Esophagus (tissue), 2 donors: ENCODE measurements at regions not wholly inside any gene's neighbourhood (a gene's known extent, or its start where the extent isn't known, plus 50 kb on each side); places are given as distances from the start of the nearest gene placed in this dataset.

Experiments
- H3K27ac ChIP-seq, 2 donors: one replicate each; pipeline ENCODE4 v1.5.1; 2013; ENCODE audit warnings: low read depth in 2 of 2, mild to moderate bottlenecking in 2 of 2, inconsistent platforms in 1 of 2, low read length in 1 of 2, moderate library complexity in 1 of 2
- H3K27me3 ChIP-seq, 2 donors: one replicate each; pipeline ENCODE4 v1.6.1; 2013; ENCODE audit warnings: low read length in 2 of 2, control low read depth in 1 of 2, mild to moderate bottlenecking in 1 of 2; ENCODE audit not compliant: insufficient read depth in 2 of 2, control insufficient read depth in 1 of 2
- H3K36me3 ChIP-seq, 2 donors: one replicate each; pipeline ENCODE4 v1.6.1; 2013; ENCODE audit warnings: low read length in 1 of 2; ENCODE audit not compliant: control insufficient read depth in 2 of 2, insufficient read depth in 2 of 2
- H3K4me1 ChIP-seq, 2 donors: one replicate each; pipeline ENCODE4 v1.6.1; 2013; ENCODE audit warnings: low read length in 1 of 2; ENCODE audit not compliant: control insufficient read depth in 2 of 2, insufficient read depth in 2 of 2
- H3K4me3 ChIP-seq, 2 donors: one replicate each; pipeline ENCODE4 v1.5.1; 2013; ENCODE audit warnings: low read length in 2 of 2, mild to moderate bottlenecking in 2 of 2, low read depth in 1 of 2, moderate library complexity in 1 of 2
- H3K9me3 ChIP-seq, 2 donors: one replicate each; pipeline ENCODE4 v1.6.1; 2013; ENCODE audit warnings: mild to moderate bottlenecking in 2 of 2, low read depth in 1 of 2, low read length in 1 of 2, moderate library complexity in 1 of 2; ENCODE audit not compliant: control insufficient read depth in 2 of 2, insufficient read depth in 1 of 2
- WGBS, 2 donors: extraction: QIAGEN DNeasy Blood & Tissue Kit; methylation state at CpG; one replicate each; pipeline ENCODE4 v1.1.7; 2013; 5-methylcytosine and 5-hydroxymethylcytosine counted together
- donor health status: healthy with polysubstance abuse.
- donor health status: Bipolar disorder and iron deficiency.

DNA sequence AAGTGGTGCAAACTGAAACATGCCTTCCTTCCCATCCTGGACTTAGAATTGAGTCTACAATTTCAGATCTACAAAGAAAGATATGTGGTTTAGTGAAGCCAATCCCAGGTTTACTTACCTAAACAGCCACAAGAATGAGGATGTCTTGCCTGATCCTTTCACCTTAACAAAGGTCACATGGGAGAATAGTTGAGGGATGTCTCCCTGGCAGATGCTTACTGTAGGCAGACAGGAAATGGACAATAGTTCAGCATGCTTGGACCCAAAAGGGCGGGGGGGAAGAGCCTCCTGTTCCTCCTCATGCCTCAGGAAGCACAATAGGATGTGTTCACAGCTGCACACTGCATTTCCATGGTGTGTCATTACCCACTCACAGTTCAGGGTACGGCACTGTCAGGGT, 492.7 kb upstream of the USP24 start:
- Histone ChIP-seq H3K27me3 (no peaks in the 10 kb centered on the region), H3K4me3 (no peak overlapping the region), H3K4me1 (no peaks in the 10 kb centered on the region), H3K27ac (no peak overlapping the region), H3K36me3 (no peaks in the 10 kb centered on the region), H3K9me3 (no peaks in the 10 kb centered on the region)
- 80 to 83% methylated on average over 2 of the region's 2 CpGs for WGBS, 2 donors

DNA sequence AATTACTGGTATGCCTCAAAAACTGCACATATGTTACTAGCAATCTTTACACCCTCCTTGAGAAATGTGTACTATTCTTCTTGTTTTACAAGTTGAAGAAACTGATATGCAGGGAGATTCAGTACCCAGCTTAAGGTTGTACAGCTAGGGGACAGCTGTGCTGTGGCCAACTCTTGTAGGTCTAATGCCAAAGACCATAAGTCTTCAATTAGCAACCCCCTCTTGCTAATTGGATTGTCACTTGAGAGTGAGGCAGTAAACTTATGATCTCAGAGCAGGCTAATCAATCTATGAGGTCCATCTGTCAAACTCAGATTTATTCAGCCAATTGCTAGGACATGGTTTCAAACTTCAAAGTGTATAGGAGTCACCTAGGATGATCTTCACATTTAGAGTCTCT, 492.0 kb upstream of the USP24 start:
- H3K4me3 ChIP-seq, result no peak overlapping the region
- H3K36me3 ChIP-seq, result no peaks in the 10 kb centered on the region
- H3K27me3 ChIP-seq, result no peaks in the 10 kb centered on the region
- H3K4me1 ChIP-seq, result no peaks in the 10 kb centered on the region
- no peak overlapping the region for H3K27ac ChIP-seq
- H3K9me3 ChIP-seq, result no peaks in the 10 kb centered on the region

DNA sequence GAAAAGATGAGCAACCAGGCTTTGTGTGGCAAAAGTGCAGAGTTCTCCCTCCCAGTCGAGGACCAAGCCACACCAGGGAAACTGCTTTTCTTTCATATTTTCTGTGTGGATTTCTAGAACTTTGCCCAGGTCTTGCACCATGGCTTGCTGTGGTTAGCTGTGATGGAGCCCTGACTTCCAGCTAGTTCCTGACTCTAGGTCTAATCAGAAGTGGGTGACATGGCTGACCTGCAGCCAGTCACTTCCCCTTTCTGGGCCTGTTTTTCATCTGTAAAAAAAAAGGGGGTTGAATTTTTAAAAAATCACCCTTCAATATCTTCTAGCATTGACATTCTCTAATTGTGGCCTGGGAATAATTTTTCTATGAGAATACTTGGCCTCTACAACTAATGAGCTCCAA, 491.2 kb upstream of the USP24 start:
- no peak overlapping the region for H3K4me3 ChIP-seq
- H3K27me3 ChIP-seq, result no peaks in the 10 kb centered on the region
- no peaks in the 10 kb centered on the region for H3K4me1 ChIP-seq
- H3K36me3 ChIP-seq, result no peaks in the 10 kb centered on the region
- WGBS, 2 donors, result 79 to 83% methylated on average over 1 of the region's 1 CpG
- no peak overlapping the region for H3K27ac ChIP-seq
- H3K9me3 ChIP-seq, result no peaks in the 10 kb centered on the region

DNA sequence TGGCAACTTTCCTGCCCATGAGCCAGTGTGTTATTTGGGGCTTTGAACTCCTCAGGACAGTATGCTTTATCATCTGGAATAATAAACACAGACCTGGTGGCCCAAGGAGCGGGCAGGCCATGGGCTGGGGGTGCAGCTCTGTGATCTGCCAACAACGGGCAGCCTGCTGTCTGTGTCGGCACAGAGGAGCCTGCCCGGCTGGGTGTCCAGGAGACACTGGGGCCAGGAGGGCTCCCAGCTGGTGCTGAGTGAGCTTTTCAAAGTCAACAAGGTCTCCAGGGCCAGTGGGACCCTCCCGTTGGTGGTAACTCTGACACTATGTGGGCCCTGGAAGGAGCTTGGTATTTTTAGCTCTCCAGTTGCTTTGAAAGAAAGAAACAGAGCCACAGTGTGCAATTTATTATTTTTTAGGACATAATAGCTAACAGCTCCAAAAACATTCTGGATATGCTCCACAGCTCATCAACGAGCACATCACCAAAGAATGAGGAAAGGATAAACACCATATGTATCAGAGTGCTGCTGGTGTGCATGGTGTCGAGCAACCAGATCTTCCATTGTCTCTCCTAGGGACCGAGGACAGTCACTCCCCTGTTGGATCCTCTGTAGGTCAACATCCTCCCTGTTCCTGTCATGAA, 488.7 kb upstream of the USP24 start:
- Histone ChIP-seq H3K9me3 (no peaks in the 10 kb centered on the region), H3K27ac (peak overlapping the region in 1 of 2 donors; percentile 42), H3K4me1 (no peaks in the 10 kb centered on the region), H3K27me3 (no peaks in the 10 kb centered on the region), H3K36me3 (no peaks in the 10 kb centered on the region), H3K4me3 (no peak overlapping the region)
- WGBS, 2 donors, result 68 to 70% methylated on average over 8 of the region's 8 CpGs

DNA sequence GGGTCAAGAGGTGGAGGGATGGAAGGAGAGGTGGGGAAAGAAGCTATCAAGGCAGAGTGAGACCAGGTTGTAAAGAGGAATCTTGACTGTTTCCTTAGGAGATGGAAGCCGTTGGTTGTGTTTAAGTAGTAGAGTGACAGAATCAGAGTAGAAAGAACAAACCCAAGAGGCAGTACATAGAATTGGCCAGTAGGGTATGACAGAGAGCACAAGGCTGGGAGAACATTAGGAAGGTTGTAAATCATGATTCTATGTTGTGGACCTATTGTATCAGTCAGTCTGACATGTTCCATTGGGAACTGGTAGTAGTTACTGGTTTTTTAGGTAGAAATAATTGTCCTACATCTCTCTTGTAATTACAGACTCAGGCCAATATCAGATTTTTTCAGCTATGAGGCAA, 486.9 kb upstream of the USP24 start:
- 54 to 66% methylated on average over 1 of the region's 1 CpG for WGBS, 2 donors
- Histone ChIP-seq H3K36me3 (no peaks in the 10 kb centered on the region), H3K4me1 (no peaks in the 10 kb centered on the region), H3K27me3 (no peaks in the 10 kb centered on the region), H3K4me3 (no peak overlapping the region), H3K27ac (no peak overlapping the region), H3K9me3 (no peaks in the 10 kb centered on the region)

DNA sequence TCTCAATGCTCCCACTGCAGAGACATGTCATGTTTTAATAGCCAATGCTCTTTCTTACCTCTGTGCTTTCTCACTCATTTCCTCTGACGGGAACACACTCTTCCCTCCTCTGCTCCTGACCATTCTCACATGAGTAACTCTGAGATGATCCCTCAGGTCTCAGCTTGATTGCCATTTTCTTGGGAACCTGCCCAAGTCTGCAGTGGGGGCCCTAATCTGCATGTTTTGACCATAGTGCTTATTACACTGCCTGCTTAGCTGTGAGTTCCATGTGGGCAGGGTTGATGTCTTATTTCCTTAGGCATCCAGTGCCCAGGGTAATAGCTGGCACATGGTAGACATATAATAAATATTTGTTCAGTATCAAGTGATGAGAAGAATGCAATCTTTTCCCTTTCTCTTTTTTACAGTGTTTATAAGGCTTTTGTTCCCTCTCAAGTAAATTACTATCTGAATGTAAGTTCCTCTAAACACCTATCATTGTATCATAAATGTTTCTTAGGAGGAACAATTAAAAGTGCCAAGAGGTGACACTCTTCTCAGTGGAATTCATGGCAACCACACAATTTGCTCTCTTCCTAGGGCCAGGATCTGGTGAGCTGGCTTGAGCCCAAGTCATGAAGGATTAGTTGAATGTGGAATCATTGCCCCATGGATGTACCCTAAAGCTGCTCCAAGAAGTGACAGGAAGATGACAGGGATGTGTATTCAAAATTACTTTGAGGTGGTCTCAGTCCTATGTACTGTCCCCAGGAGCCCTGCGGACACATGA, 485.4 kb upstream of the USP24 start:
- H3K36me3 ChIP-seq, result no peaks in the 10 kb centered on the region
- H3K27ac ChIP-seq, result no peak overlapping the region
- H3K9me3 ChIP-seq, result no peaks in the 10 kb centered on the region
- H3K4me1 ChIP-seq, result no peaks in the 10 kb centered on the region
- H3K4me3 ChIP-seq, result no peak overlapping the region
- WGBS, 2 donors, result 47 to 73% methylated on average over 2 of the region's 2 CpGs
- H3K27me3 ChIP-seq, result no peaks in the 10 kb centered on the region

DNA sequence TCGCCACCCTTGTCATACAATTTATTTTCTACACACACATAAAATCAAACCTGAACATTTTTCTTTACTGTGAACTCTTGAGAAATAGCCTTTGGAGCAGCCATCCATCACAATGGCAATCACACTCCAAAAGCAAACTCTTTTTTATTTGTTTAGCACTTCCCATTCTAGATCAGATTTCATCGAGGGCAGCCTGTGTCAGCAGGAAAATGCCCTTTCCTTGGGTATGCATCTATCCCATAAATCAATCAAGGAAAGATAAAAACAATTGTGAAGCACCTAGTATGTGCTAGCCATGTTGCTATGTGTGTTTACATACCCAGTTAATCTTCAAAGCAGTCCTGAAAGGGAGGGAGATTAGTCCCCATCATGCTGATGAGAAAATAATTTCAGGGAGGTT, 484.1 kb upstream of the USP24 start:
- Histone ChIP-seq H3K27ac (no peak overlapping the region), H3K27me3 (no peaks in the 10 kb centered on the region), H3K4me1 (peaks cover 0 to 3% of the 10 kb centered on the region in 2 donors), H3K4me3 (no peak overlapping the region), H3K36me3 (no peaks in the 10 kb centered on the region), H3K9me3 (no peaks in the 10 kb centered on the region)
- WGBS, 2 donors, result 58 to 61% methylated on average over 2 of the region's 2 CpGs

DNA sequence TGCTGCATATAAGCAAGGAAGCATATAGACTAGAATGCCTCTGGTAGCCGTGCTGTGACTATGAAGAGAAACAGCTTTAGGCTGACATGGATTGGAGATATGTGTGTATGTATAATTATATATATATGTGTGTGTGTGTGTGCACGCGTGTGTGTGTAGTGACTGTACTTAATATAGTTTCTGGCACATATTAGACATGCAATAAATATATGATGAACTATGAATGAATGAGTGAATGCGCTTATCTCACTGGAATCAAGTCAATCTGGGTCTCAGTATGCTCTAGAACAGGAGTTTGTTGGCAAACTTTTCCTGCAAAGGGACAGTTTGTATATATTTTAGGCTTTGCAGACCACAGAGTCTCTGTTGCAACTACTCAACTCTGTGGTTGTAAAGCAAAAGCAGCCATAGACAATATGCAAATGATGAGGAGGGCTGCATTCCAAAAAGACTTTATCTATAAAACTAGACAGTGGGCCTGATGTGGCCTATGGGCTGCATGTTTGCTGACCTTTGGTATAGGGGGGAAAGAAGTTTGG, 482.9 kb upstream of the USP24 start:
- 71 to 93% methylated on average over 4 of the region's 4 CpGs for WGBS, 2 donors
- H3K9me3 ChIP-seq, result no peaks in the 10 kb centered on the region
- no peak overlapping the region for H3K27ac ChIP-seq
- H3K4me3 ChIP-seq, result no peak overlapping the region
- peaks cover 0 to 3% of the 10 kb centered on the region in 2 donors for H3K4me1 ChIP-seq
- H3K36me3 ChIP-seq, result no peaks in the 10 kb centered on the region
- H3K27me3 ChIP-seq, result no peaks in the 10 kb centered on the region

DNA sequence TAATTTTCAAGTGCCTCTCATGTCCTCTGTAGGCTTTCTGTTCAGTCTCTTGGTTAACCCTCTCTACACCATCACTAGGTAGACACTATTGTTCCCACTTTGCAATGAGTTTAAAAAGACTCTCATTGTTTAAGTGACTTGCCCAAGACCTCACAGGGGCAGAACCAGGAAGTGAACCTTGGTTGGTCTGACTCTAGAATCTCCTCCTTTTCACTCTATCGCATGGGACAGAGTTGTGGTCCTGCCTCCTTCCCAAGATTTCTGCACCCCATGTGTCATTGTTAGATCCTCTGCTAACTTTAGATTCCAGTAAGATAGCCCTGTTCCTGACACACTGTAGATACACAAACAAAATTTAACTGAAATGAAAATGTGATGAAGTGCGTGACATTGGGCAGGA, 481.7 kb upstream of the USP24 start:
- Histone ChIP-seq H3K9me3 (no peaks in the 10 kb centered on the region), H3K27me3 (no peaks in the 10 kb centered on the region), H3K36me3 (no peaks in the 10 kb centered on the region), H3K4me1 (peaks cover 0 to 3% of the 10 kb centered on the region in 2 donors), H3K27ac (no peak overlapping the region), H3K4me3 (no peak overlapping the region)
- 79 to 96% methylated on average over 2 of the region's 2 CpGs for WGBS, 2 donors
